ENCODE measurements at regions not wholly inside any gene's neighbourhood (a gene's known extent, or its start where the extent isn't known, plus 50 kb on each side); places are given as distances from the start of the nearest gene placed in this dataset.

DNA sequence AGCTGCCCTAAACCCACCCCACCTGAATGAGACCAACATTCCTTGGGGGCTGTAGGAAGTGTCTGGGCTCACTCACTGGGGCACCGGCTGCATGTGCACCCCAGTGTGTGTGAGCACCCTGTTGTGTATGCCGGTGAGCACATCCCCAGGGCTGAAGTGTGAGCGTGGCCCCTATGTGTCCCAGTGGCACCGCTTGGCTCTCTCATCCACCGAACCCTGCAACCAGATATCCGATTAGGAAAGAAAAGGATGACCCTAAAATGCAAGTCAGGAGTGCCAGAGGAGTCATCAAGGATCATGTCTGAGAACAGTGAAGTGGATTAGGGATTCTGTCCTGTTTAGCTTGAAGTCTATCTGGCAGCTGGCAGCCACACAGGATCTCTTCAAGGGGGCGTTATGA lies 84.0 kb upstream of the ALDH1L1 start:
- TF ChIP-seq SP2 (IDR thresholded peaks at IDR 0.05; ENCODE audit: low read length), result no peak
- no peak for TF ChIP-seq EZH2 (IDR thresholded peaks at IDR 0.05; ENCODE audit: low read depth, low read length, severe bottlenecking)
- no peak for TF ChIP-seq KDM1A (IDR thresholded peaks at IDR 0.05; ENCODE audit: borderline replicate concordance, low read length)
- TF ChIP-seq TBP (IDR thresholded peaks at IDR 0.05; ENCODE audit: low read depth, low read length), result no peak
- TF ChIP-seq, protein P1, sequence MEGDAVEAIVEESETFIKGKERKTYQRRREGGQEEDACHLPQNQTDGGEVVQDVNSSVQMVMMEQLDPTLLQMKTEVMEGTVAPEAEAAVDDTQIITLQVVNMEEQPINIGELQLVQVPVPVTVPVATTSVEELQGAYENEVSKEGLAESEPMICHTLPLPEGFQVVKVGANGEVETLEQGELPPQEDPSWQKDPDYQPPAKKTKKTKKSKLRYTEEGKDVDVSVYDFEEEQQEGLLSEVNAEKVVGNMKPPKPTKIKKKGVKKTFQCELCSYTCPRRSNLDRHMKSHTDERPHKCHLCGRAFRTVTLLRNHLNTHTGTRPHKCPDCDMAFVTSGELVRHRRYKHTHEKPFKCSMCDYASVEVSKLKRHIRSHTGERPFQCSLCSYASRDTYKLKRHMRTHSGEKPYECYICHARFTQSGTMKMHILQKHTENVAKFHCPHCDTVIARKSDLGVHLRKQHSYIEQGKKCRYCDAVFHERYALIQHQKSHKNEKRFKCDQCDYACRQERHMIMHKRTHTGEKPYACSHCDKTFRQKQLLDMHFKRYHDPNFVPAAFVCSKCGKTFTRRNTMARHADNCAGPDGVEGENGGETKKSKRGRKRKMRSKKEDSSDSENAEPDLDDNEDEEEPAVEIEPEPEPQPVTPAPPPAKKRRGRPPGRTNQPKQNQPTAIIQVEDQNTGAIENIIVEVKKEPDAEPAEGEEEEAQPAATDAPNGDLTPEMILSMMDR (IDR thresholded peaks at IDR 0.05; ENCODE audit: control extremely low read depth in 1 of 3, insufficient read depth in 1 of 3, low read depth in 1 of 3, low read length in 3 of 3), result no peak
